ENCODE measurements at regions not wholly inside any gene's neighbourhood (a gene's known extent, or its start where the extent isn't known, plus 50 kb on each side); places are given as distances from the start of the nearest gene placed in this dataset.

DNA sequence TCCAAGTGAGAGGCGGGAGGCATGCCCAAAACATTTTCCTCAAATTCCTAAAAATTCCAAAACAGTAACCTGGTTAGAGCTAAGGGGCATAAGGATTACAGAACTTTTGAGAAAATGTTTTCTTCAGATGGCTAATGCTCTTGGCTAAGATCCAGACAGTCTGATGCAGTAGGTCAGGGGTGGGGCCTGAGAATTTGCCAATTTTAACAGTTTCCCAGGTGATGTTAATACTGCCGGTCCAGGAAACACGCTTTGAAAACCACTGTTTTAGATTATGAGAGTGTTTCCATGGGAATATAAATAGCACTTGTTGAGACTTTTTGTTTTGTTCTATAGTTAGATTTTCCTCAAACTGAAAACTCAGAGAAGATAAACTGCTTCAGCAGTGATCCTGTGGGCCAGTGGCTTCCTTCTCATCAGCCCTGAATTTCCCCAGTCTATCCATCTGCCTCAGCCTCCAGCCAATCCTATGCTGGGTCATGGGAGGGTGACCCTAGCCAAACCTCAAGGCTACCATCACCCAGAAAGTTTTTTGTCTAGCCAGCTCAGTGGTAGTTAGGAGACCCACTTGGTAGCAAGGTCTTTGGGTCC lies 71.6 kb upstream of the ACP3 start:
- TF ChIP-seq, protein P1, sequence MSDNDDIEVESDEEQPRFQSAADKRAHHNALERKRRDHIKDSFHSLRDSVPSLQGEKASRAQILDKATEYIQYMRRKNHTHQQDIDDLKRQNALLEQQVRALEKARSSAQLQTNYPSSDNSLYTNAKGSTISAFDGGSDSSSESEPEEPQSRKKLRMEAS (IDR thresholded peaks at IDR 0.05), result no peak
- TF ChIP-seq MXI1 (IDR thresholded peaks at IDR 0.05; ENCODE audit: borderline replicate concordance, low read depth, low read length), result no peak
- TF ChIP-seq, protein P2, sequence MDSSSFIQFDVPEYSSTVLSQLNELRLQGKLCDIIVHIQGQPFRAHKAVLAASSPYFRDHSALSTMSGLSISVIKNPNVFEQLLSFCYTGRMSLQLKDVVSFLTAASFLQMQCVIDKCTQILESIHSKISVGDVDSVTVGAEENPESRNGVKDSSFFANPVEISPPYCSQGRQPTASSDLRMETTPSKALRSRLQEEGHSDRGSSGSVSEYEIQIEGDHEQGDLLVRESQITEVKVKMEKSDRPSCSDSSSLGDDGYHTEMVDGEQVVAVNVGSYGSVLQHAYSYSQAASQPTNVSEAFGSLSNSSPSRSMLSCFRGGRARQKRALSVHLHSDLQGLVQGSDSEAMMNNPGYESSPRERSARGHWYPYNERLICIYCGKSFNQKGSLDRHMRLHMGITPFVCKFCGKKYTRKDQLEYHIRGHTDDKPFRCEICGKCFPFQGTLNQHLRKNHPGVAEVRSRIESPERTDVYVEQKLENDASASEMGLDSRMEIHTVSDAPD (CRISPR knock-in tag; IDR thresholded peaks at IDR 0.05), result no peak
- TF ChIP-seq, protein P3, sequence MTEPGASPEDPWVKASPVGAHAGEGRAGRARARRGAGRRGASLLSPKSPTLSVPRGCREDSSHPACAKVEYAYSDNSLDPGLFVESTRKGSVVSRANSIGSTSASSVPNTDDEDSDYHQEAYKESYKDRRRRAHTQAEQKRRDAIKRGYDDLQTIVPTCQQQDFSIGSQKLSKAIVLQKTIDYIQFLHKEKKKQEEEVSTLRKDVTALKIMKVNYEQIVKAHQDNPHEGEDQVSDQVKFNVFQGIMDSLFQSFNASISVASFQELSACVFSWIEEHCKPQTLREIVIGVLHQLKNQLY (CRISPR knock-in tag; IDR thresholded peaks at IDR 0.05), result no peak
- TF ChIP-seq SUZ12 (IDR thresholded peaks at IDR 0.05; ENCODE audit: low read depth, low read length), result no peak
- TF ChIP-seq, protein P4, sequence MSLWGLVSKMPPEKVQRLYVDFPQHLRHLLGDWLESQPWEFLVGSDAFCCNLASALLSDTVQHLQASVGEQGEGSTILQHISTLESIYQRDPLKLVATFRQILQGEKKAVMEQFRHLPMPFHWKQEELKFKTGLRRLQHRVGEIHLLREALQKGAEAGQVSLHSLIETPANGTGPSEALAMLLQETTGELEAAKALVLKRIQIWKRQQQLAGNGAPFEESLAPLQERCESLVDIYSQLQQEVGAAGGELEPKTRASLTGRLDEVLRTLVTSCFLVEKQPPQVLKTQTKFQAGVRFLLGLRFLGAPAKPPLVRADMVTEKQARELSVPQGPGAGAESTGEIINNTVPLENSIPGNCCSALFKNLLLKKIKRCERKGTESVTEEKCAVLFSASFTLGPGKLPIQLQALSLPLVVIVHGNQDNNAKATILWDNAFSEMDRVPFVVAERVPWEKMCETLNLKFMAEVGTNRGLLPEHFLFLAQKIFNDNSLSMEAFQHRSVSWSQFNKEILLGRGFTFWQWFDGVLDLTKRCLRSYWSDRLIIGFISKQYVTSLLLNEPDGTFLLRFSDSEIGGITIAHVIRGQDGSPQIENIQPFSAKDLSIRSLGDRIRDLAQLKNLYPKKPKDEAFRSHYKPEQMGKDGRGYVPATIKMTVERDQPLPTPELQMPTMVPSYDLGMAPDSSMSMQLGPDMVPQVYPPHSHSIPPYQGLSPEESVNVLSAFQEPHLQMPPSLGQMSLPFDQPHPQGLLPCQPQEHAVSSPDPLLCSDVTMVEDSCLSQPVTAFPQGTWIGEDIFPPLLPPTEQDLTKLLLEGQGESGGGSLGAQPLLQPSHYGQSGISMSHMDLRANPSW (CRISPR knock-in tag; IDR thresholded peaks at IDR 0.05; ENCODE audit: borderline replicate concordance), result no peak
- TF ChIP-seq POLR2AphosphoS5 (IDR thresholded peaks at IDR 0.05; ENCODE audit: low read depth, low read length), result no peak
- TF ChIP-seq POLR2A (IDR thresholded peaks at IDR 0.05; ENCODE audit: insufficient read depth in 1 of 2, low read depth in 2 of 2, low read length in 2 of 2), result no peak
- TF ChIP-seq, protein P5, sequence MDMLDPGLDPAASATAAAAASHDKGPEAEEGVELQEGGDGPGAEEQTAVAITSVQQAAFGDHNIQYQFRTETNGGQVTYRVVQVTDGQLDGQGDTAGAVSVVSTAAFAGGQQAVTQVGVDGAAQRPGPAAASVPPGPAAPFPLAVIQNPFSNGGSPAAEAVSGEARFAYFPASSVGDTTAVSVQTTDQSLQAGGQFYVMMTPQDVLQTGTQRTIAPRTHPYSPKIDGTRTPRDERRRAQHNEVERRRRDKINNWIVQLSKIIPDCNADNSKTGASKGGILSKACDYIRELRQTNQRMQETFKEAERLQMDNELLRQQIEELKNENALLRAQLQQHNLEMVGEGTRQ (IDR thresholded peaks at IDR 0.05; ENCODE audit: low read depth, low read length), result no peak
- TF ChIP-seq, protein P5 (CRISPR knock-in tag; IDR thresholded peaks at IDR 0.05; ENCODE audit: borderline replicate concordance), result no peak
- TF ChIP-seq ZNF510 (CRISPR knock-in tag; IDR thresholded peaks at IDR 0.05; ENCODE audit: low read depth), result no peak
- TF ChIP-seq, protein P6, sequence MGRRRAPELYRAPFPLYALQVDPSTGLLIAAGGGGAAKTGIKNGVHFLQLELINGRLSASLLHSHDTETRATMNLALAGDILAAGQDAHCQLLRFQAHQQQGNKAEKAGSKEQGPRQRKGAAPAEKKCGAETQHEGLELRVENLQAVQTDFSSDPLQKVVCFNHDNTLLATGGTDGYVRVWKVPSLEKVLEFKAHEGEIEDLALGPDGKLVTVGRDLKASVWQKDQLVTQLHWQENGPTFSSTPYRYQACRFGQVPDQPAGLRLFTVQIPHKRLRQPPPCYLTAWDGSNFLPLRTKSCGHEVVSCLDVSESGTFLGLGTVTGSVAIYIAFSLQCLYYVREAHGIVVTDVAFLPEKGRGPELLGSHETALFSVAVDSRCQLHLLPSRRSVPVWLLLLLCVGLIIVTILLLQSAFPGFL (CRISPR knock-in tag; IDR thresholded peaks at IDR 0.05), result no peak
- TF ChIP-seq PHF8 (CRISPR knock-in tag; IDR thresholded peaks at IDR 0.05), result no peak
- TF ChIP-seq JUND (CRISPR knock-in tag; IDR thresholded peaks at IDR 0.05), result no peak
- TF ChIP-seq YY1 (IDR thresholded peaks at IDR 0.05; ENCODE audit: insufficient read depth, insufficient replicate concordance, low read depth, low read length), result no peak

Data from HepG2 (cell line).